Gastroesophageal sphincter (tissue), 3 donors: ENCODE measurements at regions not wholly inside any gene's neighbourhood (a gene's known extent, or its start where the extent isn't known, plus 50 kb on each side); places are given as distances from the start of the nearest gene placed in this dataset.

Source experiments
- CTCF ChIP-seq, 4 experiments: fragments of 200-600 bp in 2 of 4; fragments of 450-650 bp in 2 of 4; sonication (generic) in 1 of 4; IDR thresholded peaks; one replicate each; pipeline ENCODE4 v1.5.1; 2017 to 2019; ENCODE audit warnings: antibody characterized with exemption in 4 of 4, mild to moderate bottlenecking in 2 of 4, moderate library complexity in 2 of 4
- EP300 ChIP-seq: sonication (generic); formaldehyde crosslinking; IDR thresholded peaks from one replicate; pipeline ENCODE4 v1.6.1; 2017; ENCODE audit warnings: antibody characterized with exemption, mild to moderate bottlenecking
- POLR2A ChIP-seq, 2 donors: fragments of 450-650 bp; IDR thresholded peaks; one replicate each; pipeline ENCODE4 v1.6.1; 2017; ENCODE audit warnings: antibody characterized with exemption in 2 of 2, mild to moderate bottlenecking in 2 of 2, moderate library complexity in 1 of 2
- POLR2AphosphoS5 ChIP-seq: sonication (generic); formaldehyde crosslinking; IDR thresholded peaks from one replicate; pipeline ENCODE4 v1.6.1; 2017; ENCODE audit warnings: antibody characterized with exemption

GRCh38 chr19:13585512-13585911, 79.2 kb upstream of the CACNA1A start:
- TF ChIP-seq CTCF (IDR thresholded peaks at IDR 0.05) (no peak), EP300 (no peak), POLR2A (IDR thresholded peaks at IDR 0.05) (no peak), POLR2AphosphoS5 (no peak)
